ENCODE measurements at regions not wholly inside any gene's neighbourhood (a gene's known extent, or its start where the extent isn't known, plus 50 kb on each side); places are given as distances from the start of the nearest gene placed in this dataset.

DNA sequence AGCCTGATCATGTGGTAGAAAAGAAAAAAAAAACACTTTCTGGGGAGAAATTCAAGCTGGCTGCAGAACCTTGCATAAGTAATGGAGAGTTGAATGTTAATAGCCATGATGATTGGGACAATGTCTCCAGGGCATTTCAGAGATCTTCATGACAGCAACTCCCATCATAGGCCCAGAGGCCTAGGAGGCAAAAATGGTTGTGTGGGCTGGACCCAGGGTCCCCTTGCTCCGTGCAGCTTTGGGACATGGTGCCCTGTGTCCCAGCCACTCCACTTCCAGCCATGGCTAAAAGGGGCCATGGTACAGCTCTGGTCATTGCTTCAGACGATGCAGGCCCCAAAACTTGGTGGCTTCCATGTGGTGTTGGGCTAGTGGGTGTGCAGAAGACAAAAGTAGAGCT lies 1170.9 kb downstream of the C4orf33 start:
- Mint-ChIP-seq H3K9me3 (peaks cover 12% of the 10 kb centered on the region), H3K4me3 (no peak overlapping the region), H3K27ac (no peak overlapping the region), H3K4me1 (ENCODE audit: low read depth) (no peaks in the 10 kb centered on the region), H3K27me3 (no peaks in the 10 kb centered on the region), H3K36me3 (ENCODE audit: low read depth) (no peaks in the 10 kb centered on the region)
- Histone ChIP-seq H3K27me3 (ENCODE audit: control insufficient read depth in 1 of 2, insufficient read depth in 2 of 2, low read length in 2 of 2) (no peaks in the 10 kb centered on the region), H3K4me1 (ENCODE audit: insufficient read depth, low read length) (no peaks in the 10 kb centered on the region), H3K4me3 (ENCODE audit: low read length) (no peak overlapping the region), H3K27ac (ENCODE audit: low read depth in 1 of 2, low read length in 2 of 2) (no peak overlapping the region), H3K9me3 (ENCODE audit: control insufficient read depth in 1 of 2, insufficient read depth in 1 of 2, low read length in 2 of 2) (peaks cover 0 to 7% of the 10 kb centered on the region in 2 experiments), H3K36me3 (ENCODE audit: insufficient read depth, low read length) (no peaks in the 10 kb centered on the region)
- ChIA-PET CTCF (no interaction called here), POLR2A (no interaction called here)
- ATAC-seq (ENCODE audit: poor library complexity) (no peak), DNase-seq (no peak)
- intact Hi-C loops (cut with DNase I, micrococcal nuclease): no loop called here
- TF ChIP-seq, protein P1, sequence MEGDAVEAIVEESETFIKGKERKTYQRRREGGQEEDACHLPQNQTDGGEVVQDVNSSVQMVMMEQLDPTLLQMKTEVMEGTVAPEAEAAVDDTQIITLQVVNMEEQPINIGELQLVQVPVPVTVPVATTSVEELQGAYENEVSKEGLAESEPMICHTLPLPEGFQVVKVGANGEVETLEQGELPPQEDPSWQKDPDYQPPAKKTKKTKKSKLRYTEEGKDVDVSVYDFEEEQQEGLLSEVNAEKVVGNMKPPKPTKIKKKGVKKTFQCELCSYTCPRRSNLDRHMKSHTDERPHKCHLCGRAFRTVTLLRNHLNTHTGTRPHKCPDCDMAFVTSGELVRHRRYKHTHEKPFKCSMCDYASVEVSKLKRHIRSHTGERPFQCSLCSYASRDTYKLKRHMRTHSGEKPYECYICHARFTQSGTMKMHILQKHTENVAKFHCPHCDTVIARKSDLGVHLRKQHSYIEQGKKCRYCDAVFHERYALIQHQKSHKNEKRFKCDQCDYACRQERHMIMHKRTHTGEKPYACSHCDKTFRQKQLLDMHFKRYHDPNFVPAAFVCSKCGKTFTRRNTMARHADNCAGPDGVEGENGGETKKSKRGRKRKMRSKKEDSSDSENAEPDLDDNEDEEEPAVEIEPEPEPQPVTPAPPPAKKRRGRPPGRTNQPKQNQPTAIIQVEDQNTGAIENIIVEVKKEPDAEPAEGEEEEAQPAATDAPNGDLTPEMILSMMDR (IDR thresholded peaks at IDR 0.05): no peak

DNA sequence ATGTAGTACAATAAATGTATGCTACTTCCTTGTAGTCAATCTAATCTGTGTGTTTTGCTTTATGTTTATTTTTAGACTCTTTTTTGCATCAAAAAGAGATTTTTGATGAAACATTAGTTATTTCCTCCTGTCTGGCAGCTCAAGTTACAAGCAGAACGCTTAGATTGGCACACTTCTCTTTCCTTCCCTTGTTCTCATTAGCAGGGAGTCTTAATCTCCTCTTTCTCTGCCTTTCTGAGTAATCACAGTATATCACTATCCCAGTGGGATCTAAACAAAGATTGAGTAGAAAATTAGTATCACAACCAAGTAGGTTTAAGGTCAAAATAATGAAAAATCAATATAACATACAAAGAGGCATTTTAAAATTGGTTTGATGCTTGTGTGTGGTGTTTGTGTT lies 1192.6 kb downstream of the C4orf33 start:
- ATAC-seq (ENCODE audit: poor library complexity) (no peak), DNase-seq (no peak)
- H3K27ac Mint-ChIP-seq: no peak overlapping the region
- H3K27me3 ChIP-seq (ENCODE audit: control insufficient read depth in 1 of 2, insufficient read depth in 2 of 2, low read length in 2 of 2): no peaks in the 10 kb centered on the region
- H3K36me3 Mint-ChIP-seq (ENCODE audit: low read depth): no peaks in the 10 kb centered on the region
- peaks cover 2% of the 10 kb centered on the region for H3K9me3 Mint-ChIP-seq
- H3K36me3 ChIP-seq (ENCODE audit: insufficient read depth, low read length): no peaks in the 10 kb centered on the region
- no peak overlapping the region for H3K4me3 Mint-ChIP-seq
- intact Hi-C loops (cut with DNase I, micrococcal nuclease): no loop called here
- H3K4me1 ChIP-seq (ENCODE audit: insufficient read depth, low read length): no peaks in the 10 kb centered on the region
- TF ChIP-seq, protein P1 (IDR thresholded peaks at IDR 0.05): no peak
- CTCF ChIA-PET: no interaction called here
- POLR2A ChIA-PET: no interaction called here
- H3K27ac ChIP-seq (ENCODE audit: low read depth in 1 of 2, low read length in 2 of 2): no peak overlapping the region
- H3K9me3 ChIP-seq (ENCODE audit: control insufficient read depth in 1 of 2, insufficient read depth in 1 of 2, low read length in 2 of 2): peaks cover 0 to 5% of the 10 kb centered on the region in 2 experiments
- no peaks in the 10 kb centered on the region for H3K27me3 Mint-ChIP-seq
- H3K4me1 Mint-ChIP-seq (ENCODE audit: low read depth): no peaks in the 10 kb centered on the region
- no peak overlapping the region for H3K4me3 ChIP-seq (ENCODE audit: low read length)

DNA sequence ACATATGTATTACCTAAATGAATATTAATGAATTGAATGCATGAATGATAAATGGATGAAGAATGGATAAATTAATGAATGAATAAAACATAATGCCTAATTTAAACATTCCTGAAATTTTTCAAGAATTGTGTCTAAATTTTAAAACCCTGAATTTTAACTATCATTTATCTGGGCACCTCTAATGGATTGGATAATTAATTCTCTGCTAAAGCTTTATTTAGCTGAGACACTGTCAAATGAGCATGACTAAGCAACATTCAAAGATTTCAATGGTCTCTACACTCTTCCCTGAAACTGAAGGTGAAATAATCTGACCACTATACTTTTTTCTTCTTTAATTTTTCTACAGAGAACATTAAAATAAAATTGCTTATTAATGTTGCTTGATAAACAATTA lies 1197.7 kb downstream of the C4orf33 start:
- intact Hi-C loops (cut with DNase I, micrococcal nuclease): no loop called here
- DNase-seq (no peak), ATAC-seq (ENCODE audit: poor library complexity) (no peak)
- H3K4me1 ChIP-seq (ENCODE audit: insufficient read depth, low read length): no peaks in the 10 kb centered on the region
- POLR2A ChIA-PET: no interaction called here
- no peaks in the 10 kb centered on the region for H3K4me1 Mint-ChIP-seq (ENCODE audit: low read depth)
- H3K27ac ChIP-seq (ENCODE audit: low read depth in 1 of 2, low read length in 2 of 2): no peak overlapping the region
- H3K4me3 Mint-ChIP-seq: no peak overlapping the region
- H3K36me3 ChIP-seq (ENCODE audit: insufficient read depth, low read length): no peaks in the 10 kb centered on the region
- TF ChIP-seq, protein P1 (IDR thresholded peaks at IDR 0.05): no peak
- H3K9me3 Mint-ChIP-seq: no peaks in the 10 kb centered on the region
- no peaks in the 10 kb centered on the region for H3K36me3 Mint-ChIP-seq (ENCODE audit: low read depth)
- no peak overlapping the region for H3K27ac Mint-ChIP-seq
- no peaks in the 10 kb centered on the region for H3K27me3 ChIP-seq (ENCODE audit: control insufficient read depth in 1 of 2, insufficient read depth in 2 of 2, low read length in 2 of 2)
- H3K9me3 ChIP-seq (ENCODE audit: control insufficient read depth in 1 of 2, insufficient read depth in 1 of 2, low read length in 2 of 2): peaks cover 0 to 5% of the 10 kb centered on the region in 2 experiments
- CTCF ChIA-PET: no interaction called here
- no peak overlapping the region for H3K4me3 ChIP-seq (ENCODE audit: low read length)
- H3K27me3 Mint-ChIP-seq: no peaks in the 10 kb centered on the region

All from CD4-positive, alpha-beta T cell (primary cell).